ENCODE measurements at regions not wholly inside any gene's neighbourhood (a gene's known extent, or its start where the extent isn't known, plus 50 kb on each side); places are given as distances from the start of the nearest gene placed in this dataset.

- H3K4me3 ChIP-seq (ENCODE audit: insufficient read depth, low read length, poor library complexity, severe bottlenecking) = no peak overlapping the region
- no peaks in the 10 kb centered on the region for H3F3A ChIP-seq (ENCODE audit: insufficient read depth)
- no peak overlapping the region for H3K4me2 ChIP-seq (ENCODE audit: low read depth, low read length, poor library complexity, severe bottlenecking)
- H3K79me2 ChIP-seq (ENCODE audit: insufficient read depth, low read length) = no peaks in the 10 kb centered on the region
- H3K9me2 ChIP-seq (replicated peaks; ENCODE audit: insufficient read depth, low read length) = no peaks in the 10 kb centered on the region
- H3K27me3 ChIP-seq (ENCODE audit: low read length) = no peaks in the 10 kb centered on the region
- H2AFZ ChIP-seq (ENCODE audit: low read depth, low read length, severe bottlenecking) = no peak overlapping the region
- H3K27ac ChIP-seq (ENCODE audit: low read depth, low read length) = no peak overlapping the region
- H3K36me3 ChIP-seq (ENCODE audit: low read length) = no peaks in the 10 kb centered on the region
- H3K9ac ChIP-seq (ENCODE audit: low read length) = no peak overlapping the region
- TF ChIP-seq EZH2phosphoT487 (conservative IDR thresholded peaks at IDR 0.05; ENCODE audit: low read length) (no peak), CTCF (IDR thresholded peaks at IDR 0.05; ENCODE audit: insufficient read depth, low read length, poor library complexity, severe bottlenecking) (no peak)
- no peaks in the 10 kb centered on the region for H3K9me3 ChIP-seq (ENCODE audit: insufficient read depth, low read length)
- no peaks in the 10 kb centered on the region for H4K20me1 ChIP-seq (ENCODE audit: low read depth, low read length)
Measured at GRCh38 chr13:50587645-50588373, 255.7 kb downstream of the DLEU7 start.

GRCh38 chr13:50588491-50589130 is 254.9 kb downstream of the DLEU7 start:
- Histone ChIP-seq H3K27me3 (ENCODE audit: low read length) (no peaks in the 10 kb centered on the region), H4K20me1 (ENCODE audit: low read depth, low read length) (no peaks in the 10 kb centered on the region), H3K9ac (ENCODE audit: low read length) (no peak overlapping the region), H3K36me3 (ENCODE audit: low read length) (no peaks in the 10 kb centered on the region), H3F3A (ENCODE audit: insufficient read depth) (peaks cover 3% of the 10 kb centered on the region; the same call in 1 of the 2 replicates), H3K4me3 (ENCODE audit: insufficient read depth, low read length, poor library complexity, severe bottlenecking) (no peak overlapping the region), H3K9me3 (ENCODE audit: insufficient read depth, low read length) (no peaks in the 10 kb centered on the region), H3K4me2 (ENCODE audit: low read depth, low read length, poor library complexity, severe bottlenecking) (no peak overlapping the region), H3K9me2 (replicated peaks; ENCODE audit: insufficient read depth, low read length) (no peaks in the 10 kb centered on the region), H3K79me2 (ENCODE audit: insufficient read depth, low read length) (no peaks in the 10 kb centered on the region), H2AFZ (ENCODE audit: low read depth, low read length, severe bottlenecking) (no peak overlapping the region), H3K27ac (ENCODE audit: low read depth, low read length) (no peak overlapping the region)
- TF ChIP-seq CTCF (IDR thresholded peaks at IDR 0.05; ENCODE audit: insufficient read depth, low read length, poor library complexity, severe bottlenecking) (no peak), EZH2phosphoT487 (conservative IDR thresholded peaks at IDR 0.05; ENCODE audit: low read length) (no peak)

GRCh38 chr13:50589139-50589538 is 254.4 kb downstream of the DLEU7 start:
- H3K4me2 ChIP-seq (ENCODE audit: low read depth, low read length, poor library complexity, severe bottlenecking) = no peak overlapping the region
- H3K9me2 ChIP-seq (replicated peaks; ENCODE audit: insufficient read depth, low read length) = no peaks in the 10 kb centered on the region
- no peak overlapping the region for H3K4me3 ChIP-seq (ENCODE audit: insufficient read depth, low read length, poor library complexity, severe bottlenecking)
- no peaks in the 10 kb centered on the region for H3K9me3 ChIP-seq (ENCODE audit: insufficient read depth, low read length)
- H3K9ac ChIP-seq (ENCODE audit: low read length) = no peak overlapping the region
- no peak overlapping the region for H3K27ac ChIP-seq (ENCODE audit: low read depth, low read length)
- H4K20me1 ChIP-seq (ENCODE audit: low read depth, low read length) = no peaks in the 10 kb centered on the region
- no peaks in the 10 kb centered on the region for H3K27me3 ChIP-seq (ENCODE audit: low read length)
- no peak overlapping the region for H2AFZ ChIP-seq (ENCODE audit: low read depth, low read length, severe bottlenecking)
- H3K79me2 ChIP-seq (ENCODE audit: insufficient read depth, low read length) = no peaks in the 10 kb centered on the region
- TF ChIP-seq EZH2phosphoT487 (conservative IDR thresholded peaks at IDR 0.05; ENCODE audit: low read length) (no peak), CTCF (IDR thresholded peaks at IDR 0.05; ENCODE audit: insufficient read depth, low read length, poor library complexity, severe bottlenecking) (no peak)
- no peaks in the 10 kb centered on the region for H3K36me3 ChIP-seq (ENCODE audit: low read length)
- H3F3A ChIP-seq (ENCODE audit: insufficient read depth) = peaks cover 8% of the 10 kb centered on the region

Data from SU-DHL-6 (cell line).